Sigmoid colon (tissue), 6 donors: ENCODE measurements at regions not wholly inside any gene's neighbourhood (a gene's known extent, or its start where the extent isn't known, plus 50 kb on each side); places are given as distances from the start of the nearest gene placed in this dataset.

Source experiments
- DNase-seq: peaks from one replicate; pipeline ENCODE4 v3.0.0-alpha.2; 2019
- H3K27ac ChIP-seq, 4 donors: fragments of 200-600 bp; sonication (generic); one replicate each; pipeline ENCODE4 v1.5.1; 2016 to 2019; ENCODE audit warnings: mild to moderate bottlenecking in 1 of 4
- H3K27me3 ChIP-seq, 3 donors: fragments of 200-600 bp; sonication (generic); one replicate each; pipeline ENCODE4 v1.5.1; 2019; ENCODE audit warnings: mild to moderate bottlenecking in 1 of 3
- H3K36me3 ChIP-seq, 4 donors: fragments of 200-600 bp; sonication (generic); one replicate each; pipeline ENCODE4 v1.5.1; 2016 to 2019
- H3K4me1 ChIP-seq, 4 donors: fragments of 200-600 bp; sonication (generic); one replicate each; pipeline ENCODE4 v1.5.1; 2017 to 2019
- H3K4me3 ChIP-seq, 4 donors: fragments of 200-600 bp; sonication (generic); one replicate each; pipeline ENCODE4 v1.5.1; 2017 to 2019; ENCODE audit warnings: mild to moderate bottlenecking in 2 of 4, moderate library complexity in 1 of 4
- H3K9me3 ChIP-seq, 4 donors: fragments of 200-600 bp in 3 of 4; sonication (generic) in 3 of 4; one replicate each; pipeline versions ENCODE4 v1.5.1 to v1.6.1; 2013 to 2019
- CTCF ChIP-seq, 4 experiments: fragments of 450-650 bp in 3 of 4; fragments of 200-600 bp in 1 of 4; IDR thresholded peaks; one replicate each; pipeline ENCODE4 v1.5.1; 2016 to 2019; ENCODE audit warnings: antibody characterized with exemption in 4 of 4, mild to moderate bottlenecking in 3 of 4, moderate library complexity in 2 of 4
- EP300 ChIP-seq, 4 donors: sonication (generic); formaldehyde crosslinking; IDR thresholded peaks; one replicate each; pipeline ENCODE4 v1.6.1; 2017; ENCODE audit warnings: antibody characterized with exemption in 4 of 4
- POLR2A ChIP-seq, 2 donors: fragments of 450-650 bp; IDR thresholded peaks; one replicate each; pipeline ENCODE4 v1.6.1; 2016; ENCODE audit warnings: antibody characterized with exemption in 2 of 2, mild to moderate bottlenecking in 2 of 2, moderate library complexity in 2 of 2
- POLR2AphosphoS5 ChIP-seq, 4 donors: sonication (generic); formaldehyde crosslinking; IDR thresholded peaks; one replicate each; pipeline ENCODE4 v1.6.1; 2017; ENCODE audit warnings: antibody characterized with exemption in 4 of 4
- WGBS, 2 donors: extraction: QIAGEN DNeasy Blood & Tissue Kit; methylation state at CpG; one replicate each; pipeline ENCODE4 v1.1.7; 2013; 5-methylcytosine and 5-hydroxymethylcytosine counted together
- intact Hi-C: fragments of 100-400 bp; cut with DNase I; formaldehyde crosslinking; loops from one replicate; pipeline ENCODE4 v1.15.1; 2023
- donor health status: healthy with polysubstance abuse.
- donor health status: healthy.

GRCh38 chr11:37372667-37373066 is 774.6 kb upstream of the RAG2 start:
- no peaks in the 10 kb centered on the region for H3K27me3 ChIP-seq
- peaks cover 0 to 9% (median 0%) of the 10 kb centered on the region in 4 donors for H3K9me3 ChIP-seq
- 84 to 87% methylated on average over 2 of the region's 2 CpGs for WGBS, 2 donors
- no peak overlapping the region for H3K27ac ChIP-seq
- no peak overlapping the region for H3K4me3 ChIP-seq
- TF ChIP-seq CTCF (IDR thresholded peaks at IDR 0.05) = no peak
- TF ChIP-seq POLR2AphosphoS5 (IDR thresholded peaks at IDR 0.05) = no peak
- no peak for TF ChIP-seq POLR2A (IDR thresholded peaks at IDR 0.05)
- no peak for TF ChIP-seq EP300 (IDR thresholded peaks at IDR 0.05)
- H3K4me1 ChIP-seq = no peaks in the 10 kb centered on the region
- no peak for DNase-seq
- H3K36me3 ChIP-seq = no peaks in the 10 kb centered on the region
- intact Hi-C loops = no loop called here

GRCh38 chr11:37371346-37371970 is 773.4 kb upstream of the RAG2 start:
- Histone ChIP-seq H3K4me3 (no peak overlapping the region), H3K4me1 (no peaks in the 10 kb centered on the region), H3K27me3 (no peaks in the 10 kb centered on the region), H3K9me3 (no peaks in the 10 kb centered on the region), H3K36me3 (no peaks in the 10 kb centered on the region), H3K27ac (no peak overlapping the region)
- intact Hi-C loops = no loop called here
- DNase-seq = no peak
- TF ChIP-seq EP300 (IDR thresholded peaks at IDR 0.05) = no peak
- TF ChIP-seq POLR2AphosphoS5 (IDR thresholded peaks at IDR 0.05) = no peak
- no peak for TF ChIP-seq CTCF (IDR thresholded peaks at IDR 0.05)
- no peak for TF ChIP-seq POLR2A (IDR thresholded peaks at IDR 0.05)

GRCh38 chr11:37370817-37371216 is 772.8 kb upstream of the RAG2 start:
- TF ChIP-seq CTCF (IDR thresholded peaks at IDR 0.05) (no peak), POLR2A (IDR thresholded peaks at IDR 0.05) (no peak), EP300 (IDR thresholded peaks at IDR 0.05) (no peak), POLR2AphosphoS5 (IDR thresholded peaks at IDR 0.05) (no peak)
- Histone ChIP-seq H3K4me1 (no peaks in the 10 kb centered on the region), H3K4me3 (no peak overlapping the region), H3K27me3 (no peaks in the 10 kb centered on the region), H3K27ac (no peak overlapping the region), H3K9me3 (peaks cover 0 to 1% (median 0%) of the 10 kb centered on the region in 4 donors), H3K36me3 (no peaks in the 10 kb centered on the region)
- no peak for DNase-seq
- 75 to 84% methylated on average over 2 of the region's 2 CpGs for WGBS, 2 donors
- intact Hi-C loops = no loop called here

GRCh38 chr11:37364246-37364839 is 766.3 kb upstream of the RAG2 start:
- Histone ChIP-seq H3K27ac (no peak overlapping the region), H3K36me3 (no peaks in the 10 kb centered on the region), H3K4me1 (no peaks in the 10 kb centered on the region), H3K27me3 (no peaks in the 10 kb centered on the region), H3K9me3 (peaks cover 0 to 9% (median 1%) of the 10 kb centered on the region in 4 donors), H3K4me3 (no peak overlapping the region)
- TF ChIP-seq EP300 (IDR thresholded peaks at IDR 0.05) (no peak), CTCF (IDR thresholded peaks at IDR 0.05) (no peak), POLR2A (IDR thresholded peaks at IDR 0.05) (no peak), POLR2AphosphoS5 (IDR thresholded peaks at IDR 0.05) (no peak)
- intact Hi-C loops = no loop called here
- no peak for DNase-seq
- 86 to 94% methylated on average over 5 of the region's 5 CpGs for WGBS, 2 donors
